ENCODE measurements at regions not wholly inside any gene's neighbourhood (a gene's known extent, or its start where the extent isn't known, plus 50 kb on each side); places are given as distances from the start of the nearest gene placed in this dataset.
"Not testable (repeated sequence)": the region's sequence is repeated elsewhere in the genome, so short reads cannot be mapped to it uniquely, and the experiment has no call there.

DNA sequence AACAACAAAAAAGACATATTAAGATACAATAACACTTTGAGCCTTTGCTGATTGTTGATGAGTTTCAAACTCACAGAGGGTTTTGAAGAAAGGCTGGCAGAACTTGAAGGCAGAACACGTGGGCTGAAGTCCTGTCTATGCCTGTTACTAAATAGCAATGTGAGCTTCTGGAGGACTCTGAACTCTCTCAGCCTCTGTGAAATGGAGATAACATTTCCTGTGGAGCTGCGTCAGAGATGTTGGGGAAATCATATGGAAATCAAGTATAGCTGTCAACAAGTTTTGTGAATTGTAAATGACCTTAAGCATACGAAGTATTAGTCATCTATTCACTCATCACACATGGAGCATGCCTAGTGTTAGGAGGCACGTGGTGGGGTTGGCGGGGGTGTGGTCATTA lies 229.4 kb upstream of the VKORC1L1 start:
- not testable (repeated sequence) for TF ChIP-seq FOXM1 (IDR thresholded peaks at IDR 0.05; ENCODE audit: borderline replicate concordance); FOXK2 (IDR thresholded peaks at IDR 0.05); ARNT (IDR thresholded peaks at IDR 0.05); SP1 (IDR thresholded peaks at IDR 0.05); NFRKB (IDR thresholded peaks at IDR 0.05); SUZ12 (IDR thresholded peaks at IDR 0.05)

Data from HEK293T (cell line).